Large intestine (tissue), 3 donors: ENCODE measurements at regions not wholly inside any gene's neighbourhood (a gene's known extent, or its start where the extent isn't known, plus 50 kb on each side); places are given as distances from the start of the nearest gene placed in this dataset.

Experiments used
- DNase-seq, 2 donors: peaks; one replicate each; pipeline versions ENCODE4 v3.0.0 to v3.0.0-alpha.2; 2013
- H3K27ac ChIP-seq: one replicate; pipeline ENCODE4 v1.5.1; 2013; ENCODE audit warnings: low read length
- H3K27me3 ChIP-seq: 2 replicates; pipeline ENCODE4 v1.6.1; 2013; ENCODE audit warnings: low read length; ENCODE audit not compliant: control insufficient read depth, insufficient read depth
- H3K36me3 ChIP-seq: 2 replicates; pipeline ENCODE4 v1.6.1; 2013; ENCODE audit warnings: low read length; ENCODE audit not compliant: control insufficient read depth, insufficient read depth
- H3K4me1 ChIP-seq: one replicate; pipeline ENCODE4 v1.6.1; 2013; ENCODE audit warnings: low read length; ENCODE audit not compliant: control insufficient read depth, insufficient read depth
- H3K4me3 ChIP-seq: one replicate; pipeline ENCODE4 v1.5.1; 2013; ENCODE audit warnings: low read length
- H3K9me3 ChIP-seq: one replicate; pipeline ENCODE4 v1.6.1; 2013; ENCODE audit warnings: mild to moderate bottlenecking, low read depth, low read length, moderate library complexity; ENCODE audit not compliant: control insufficient read depth
- WGBS: methylation state at CpG from one replicate; pipeline ENCODE4 v1.1.5; 2013; ENCODE audit warnings: low lambda C conversion rate; ENCODE audit not compliant: insufficient coverage; 5-methylcytosine and 5-hydroxymethylcytosine counted together

DNA sequence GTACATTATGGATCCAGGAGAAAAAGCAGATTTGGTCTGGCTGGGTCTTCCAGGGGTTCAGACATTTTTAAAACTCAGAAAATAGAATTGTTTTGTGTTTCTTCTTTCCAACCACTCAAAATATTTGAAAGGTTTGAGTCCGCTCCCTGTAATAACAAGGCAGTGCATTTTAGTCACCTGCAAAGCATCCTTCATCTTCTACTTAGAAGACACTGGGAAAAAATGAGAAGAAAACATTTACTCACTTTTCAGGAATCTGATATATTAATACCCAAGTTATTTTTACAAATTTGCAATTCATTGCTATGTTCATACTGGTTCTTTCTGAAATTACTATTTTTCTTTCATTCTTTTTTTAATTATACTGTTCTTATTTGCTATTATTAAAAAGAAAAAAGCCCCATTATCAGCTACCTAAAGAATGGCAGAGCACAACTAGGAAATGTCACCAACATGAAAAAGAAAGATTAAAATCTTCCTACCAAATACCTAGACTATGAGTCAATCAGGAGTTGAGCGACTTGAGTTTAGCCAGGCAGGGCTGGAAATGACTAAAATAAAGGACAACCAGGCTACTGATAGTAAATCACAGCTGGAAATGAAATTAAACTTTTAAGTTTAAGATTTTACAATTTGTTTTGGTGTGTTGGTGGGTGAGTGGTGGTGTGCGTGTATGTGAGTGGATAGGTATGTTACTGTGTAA, 280.3 kb upstream of the THBS1 start:
- H3K4me1 ChIP-seq, result no peaks in the 10 kb centered on the region
- H3K36me3 ChIP-seq, result no peaks in the 10 kb centered on the region
- no peaks in the 10 kb centered on the region for H3K9me3 ChIP-seq
- no peak for DNase-seq
- WGBS, result 81% methylated on average over 3 of the region's 3 CpGs
- no peak overlapping the region for H3K27ac ChIP-seq
- no peaks in the 10 kb centered on the region for H3K27me3 ChIP-seq
- H3K4me3 ChIP-seq, result no peak overlapping the region

DNA sequence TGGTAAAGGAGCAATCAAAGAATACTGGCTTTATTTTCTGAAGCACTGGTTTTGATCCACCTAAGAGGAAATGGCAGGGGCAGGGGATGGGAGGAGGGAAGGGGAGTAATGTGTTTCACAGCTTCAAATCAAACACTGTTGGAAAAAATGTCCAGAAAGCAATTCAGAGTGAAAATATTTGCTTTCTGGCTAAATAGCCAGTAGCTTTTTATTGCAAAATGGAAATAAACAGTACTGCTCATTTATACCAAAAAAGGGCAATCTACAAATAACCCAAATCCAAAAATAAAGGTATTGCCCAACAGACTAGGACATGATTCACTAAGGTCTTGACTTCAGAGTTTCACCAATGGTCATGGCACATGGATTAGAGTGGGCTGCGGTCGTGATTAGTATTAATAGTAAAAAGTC, 279.3 kb upstream of the THBS1 start:
- no peak overlapping the region for H3K27ac ChIP-seq
- no peaks in the 10 kb centered on the region for H3K27me3 ChIP-seq
- DNase-seq, result no peak
- H3K9me3 ChIP-seq, result no peaks in the 10 kb centered on the region
- WGBS, result no CpG with 5 or more reads among the region's 2 CpGs
- H3K4me1 ChIP-seq, result no peaks in the 10 kb centered on the region
- H3K36me3 ChIP-seq, result no peaks in the 10 kb centered on the region
- no peak overlapping the region for H3K4me3 ChIP-seq

DNA sequence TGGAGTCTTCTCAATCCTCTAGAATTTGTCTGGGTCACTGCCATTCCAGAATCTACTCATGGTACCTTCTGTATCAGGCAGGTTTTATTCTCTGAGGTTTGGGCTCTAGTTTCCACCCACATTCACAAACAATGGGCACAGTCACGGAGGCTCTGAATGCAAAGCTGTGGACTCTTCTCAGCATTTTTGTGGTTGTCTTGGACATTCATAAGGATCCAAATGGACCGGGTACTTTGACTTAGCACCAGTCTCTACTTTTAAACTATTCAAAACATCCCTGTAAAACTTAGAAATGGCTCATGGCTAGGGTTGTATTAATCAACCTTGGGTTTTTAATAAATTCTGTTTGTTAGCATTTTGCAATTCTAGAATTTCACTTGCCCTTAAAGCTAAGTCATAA, 277.9 kb upstream of the THBS1 start:
- no peak overlapping the region for H3K4me3 ChIP-seq
- no peaks in the 10 kb centered on the region for H3K9me3 ChIP-seq
- DNase-seq, result no peak
- H3K27ac ChIP-seq, result no peak overlapping the region
- H3K4me1 ChIP-seq, result no peaks in the 10 kb centered on the region
- H3K27me3 ChIP-seq, result no peaks in the 10 kb centered on the region
- no CpG with 5 or more reads among the region's 2 CpGs for WGBS
- H3K36me3 ChIP-seq, result no peaks in the 10 kb centered on the region

DNA sequence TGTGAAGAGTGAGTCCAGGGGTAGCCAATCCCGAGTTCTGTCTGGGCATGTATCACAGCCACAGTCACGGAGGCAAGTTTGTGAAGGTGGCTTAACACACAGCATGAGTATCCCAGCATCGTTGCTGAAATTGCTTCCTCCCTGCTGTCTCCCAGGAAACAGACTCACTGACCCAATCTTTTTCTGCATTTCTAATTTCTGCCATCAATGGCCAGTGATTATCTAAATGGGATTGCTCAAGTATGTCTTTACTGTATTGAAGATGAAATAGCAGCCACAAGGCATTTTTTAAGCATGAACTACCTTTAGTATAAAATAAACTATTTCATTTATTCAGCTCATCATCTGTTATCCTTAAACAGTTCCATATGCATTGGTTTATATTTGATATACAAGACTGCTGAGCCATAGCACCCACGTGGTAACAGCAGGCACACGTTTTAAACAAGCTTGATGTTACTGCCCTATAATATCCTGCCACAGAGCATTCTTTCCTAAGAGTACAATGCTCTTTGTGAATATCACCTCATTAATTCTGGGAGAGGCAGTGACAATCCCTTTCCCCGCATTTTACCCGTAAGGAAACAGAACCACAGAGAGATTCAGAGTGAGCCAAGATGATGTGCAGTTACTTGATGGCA, 276.6 kb upstream of the THBS1 start:
- H3K9me3 ChIP-seq, result no peaks in the 10 kb centered on the region

DNA sequence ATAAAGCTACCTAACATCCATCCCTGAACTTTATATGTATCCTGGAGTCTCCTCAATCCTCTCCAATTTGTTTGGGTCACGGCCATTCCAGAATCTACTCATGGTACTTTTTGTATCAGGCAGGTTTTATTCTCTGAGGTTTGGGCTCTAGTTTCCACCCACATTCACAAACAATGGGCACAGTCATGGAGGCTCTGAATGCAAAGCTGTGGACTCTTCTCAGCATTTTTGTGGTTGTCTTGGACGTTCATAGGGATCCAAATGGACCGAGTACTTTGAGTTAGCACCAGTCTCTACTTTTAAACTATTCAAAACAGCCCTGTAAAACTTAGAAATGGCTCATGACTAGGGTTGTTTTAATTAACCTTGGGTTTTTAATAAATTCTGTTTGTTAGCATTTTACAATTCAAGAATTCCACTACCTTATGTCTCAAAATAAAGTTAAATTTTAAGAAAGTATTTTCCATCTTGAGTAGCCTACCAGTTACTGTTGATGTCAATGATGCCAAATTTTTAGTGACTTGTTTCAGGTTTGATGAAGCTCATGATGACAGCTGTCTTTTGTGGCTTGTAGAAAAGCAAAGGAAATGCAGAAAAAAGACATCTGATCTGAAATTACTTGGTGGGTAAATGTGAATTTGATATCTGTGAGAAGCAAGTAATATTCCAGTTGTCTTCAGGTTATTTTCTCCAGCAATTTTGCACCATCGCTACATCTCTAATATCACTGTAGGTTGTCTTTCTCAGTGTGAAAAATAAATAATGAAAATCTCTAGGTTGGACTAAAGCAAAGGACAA, 275.7 kb upstream of the THBS1 start:
- DNase-seq, result no peak
- no peak overlapping the region for H3K4me3 ChIP-seq
- no peaks in the 10 kb centered on the region for H3K27me3 ChIP-seq
- no CpG with 5 or more reads among the region's 4 CpGs for WGBS
- no peaks in the 10 kb centered on the region for H3K4me1 ChIP-seq
- no peaks in the 10 kb centered on the region for H3K9me3 ChIP-seq
- no peaks in the 10 kb centered on the region for H3K36me3 ChIP-seq
- H3K27ac ChIP-seq, result no peak overlapping the region

More for the DNA sequence above, 276.6 kb upstream of the THBS1 start:
- H3K4me3 ChIP-seq, result no peak overlapping the region
- no peak overlapping the region for H3K27ac ChIP-seq
- H3K36me3 ChIP-seq, result no peaks in the 10 kb centered on the region
- 73% methylated on average over 4 of the region's 7 CpGs for WGBS
- no peaks in the 10 kb centered on the region for H3K27me3 ChIP-seq
- H3K4me1 ChIP-seq, result no peaks in the 10 kb centered on the region
- DNase-seq, result no peak

DNA sequence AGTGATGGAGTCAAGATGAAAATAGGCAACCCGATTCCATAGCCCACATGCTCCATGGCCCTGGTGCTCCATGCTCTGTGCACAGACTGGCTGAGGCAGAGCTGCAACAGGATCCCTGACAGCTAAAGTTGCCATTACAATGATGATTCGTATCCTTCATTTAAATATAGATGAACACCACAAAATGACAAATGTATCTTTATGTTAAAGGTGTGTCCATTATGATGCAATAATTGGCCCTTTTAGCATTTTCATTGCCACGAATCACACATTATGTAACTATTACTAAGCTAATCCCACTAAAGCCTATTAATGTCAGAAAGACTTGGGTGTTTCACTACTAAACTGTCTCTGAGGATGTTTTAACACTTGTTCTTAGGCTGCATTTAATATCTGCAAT, 270.2 kb upstream of the THBS1 start:
- Histone ChIP-seq H3K27me3 (no peaks in the 10 kb centered on the region), H3K9me3 (no peaks in the 10 kb centered on the region), H3K27ac (no peak overlapping the region), H3K4me1 (peaks cover 3% of the 10 kb centered on the region), H3K4me3 (no peak overlapping the region), H3K36me3 (no peaks in the 10 kb centered on the region)
- no peak for DNase-seq
- WGBS, result 100% methylated on average over 1 of the region's 3 CpGs

DNA sequence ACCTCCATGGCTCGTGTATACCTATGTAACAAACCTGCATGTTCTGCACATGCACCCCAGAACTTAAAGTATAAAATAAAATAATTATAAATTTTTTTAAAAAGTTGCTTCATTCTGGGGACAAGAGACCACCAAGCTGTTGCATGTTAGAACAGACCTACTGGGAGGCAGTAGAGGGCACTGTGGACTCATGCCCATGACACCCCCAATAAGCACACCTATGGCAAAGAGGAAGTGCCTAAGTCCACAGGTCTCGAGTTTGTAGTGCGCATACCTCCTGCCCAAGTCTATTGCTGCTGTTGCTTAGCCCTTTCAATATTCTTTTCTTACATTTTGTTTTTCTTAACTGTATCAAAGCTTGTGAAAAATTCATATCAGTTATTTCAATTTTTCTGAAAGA, 267.9 kb upstream of the THBS1 start:
- 20% methylated on average over 1 of the region's 3 CpGs for WGBS

DNA sequence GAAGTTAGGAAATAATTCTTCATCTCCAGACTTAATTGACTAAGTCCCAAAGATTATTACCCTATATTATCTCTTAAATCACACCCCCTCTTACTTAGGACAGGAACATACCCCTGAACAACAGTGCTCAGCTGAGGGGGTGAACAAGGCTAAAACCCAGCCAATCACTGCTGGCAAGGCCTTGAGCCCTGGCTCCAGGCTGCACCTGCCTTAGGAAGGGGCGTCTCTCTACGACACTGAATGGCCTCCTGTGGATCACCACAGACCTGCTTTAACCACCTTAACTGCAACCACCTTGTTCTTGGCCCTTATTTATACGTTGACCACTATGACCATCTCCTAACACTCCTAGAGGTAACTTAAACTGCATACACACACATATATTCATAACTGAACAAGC, 267.4 kb upstream of the THBS1 start:
- Histone ChIP-seq H3K4me3 (no peak overlapping the region), H3K27ac (peak overlapping the region; percentile 68), H3K9me3 (no peaks in the 10 kb centered on the region), H3K27me3 (no peaks in the 10 kb centered on the region), H3K4me1 (peaks cover 3% of the 10 kb centered on the region), H3K36me3 (no peaks in the 10 kb centered on the region)
- DNase-seq, result no peak
- 100% methylated on average over 1 of the region's 3 CpGs for WGBS

More for the DNA sequence above, 267.9 kb upstream of the THBS1 start:
- Histone ChIP-seq H3K4me3 (no peak overlapping the region), H3K4me1 (peaks cover 3% of the 10 kb centered on the region), H3K27ac (peak overlapping the region; percentile 68), H3K9me3 (no peaks in the 10 kb centered on the region), H3K27me3 (no peaks in the 10 kb centered on the region), H3K36me3 (no peaks in the 10 kb centered on the region)
- peak; percentile 80 to 86 for DNase-seq

DNA sequence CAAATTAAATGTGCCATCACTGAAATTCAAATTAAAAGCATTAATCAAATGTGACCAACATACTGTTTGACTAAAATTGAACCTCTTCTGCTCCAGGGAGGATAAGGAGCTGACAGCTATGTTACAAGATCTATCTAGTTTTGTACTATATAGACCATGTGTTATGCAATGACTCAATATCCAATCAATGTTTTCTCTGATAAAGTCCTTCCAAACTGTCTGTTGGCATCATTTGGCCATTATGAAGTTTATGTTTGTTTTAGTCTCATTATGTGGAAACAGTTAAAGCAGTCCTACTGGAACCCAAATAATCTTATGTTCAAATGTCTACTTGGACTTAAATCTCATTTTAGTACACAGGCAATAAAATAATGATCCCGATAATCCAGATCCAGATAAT, 267.0 kb upstream of the THBS1 start:
- no peaks in the 10 kb centered on the region for H3K36me3 ChIP-seq
- H3K4me1 ChIP-seq, result peaks cover 3% of the 10 kb centered on the region
- WGBS, result no CpG with 5 or more reads among the region's 1 CpG
- no peak overlapping the region for H3K4me3 ChIP-seq
- H3K9me3 ChIP-seq, result no peaks in the 10 kb centered on the region
- no peak overlapping the region for H3K27ac ChIP-seq
- no peak for DNase-seq
- no peaks in the 10 kb centered on the region for H3K27me3 ChIP-seq

DNA sequence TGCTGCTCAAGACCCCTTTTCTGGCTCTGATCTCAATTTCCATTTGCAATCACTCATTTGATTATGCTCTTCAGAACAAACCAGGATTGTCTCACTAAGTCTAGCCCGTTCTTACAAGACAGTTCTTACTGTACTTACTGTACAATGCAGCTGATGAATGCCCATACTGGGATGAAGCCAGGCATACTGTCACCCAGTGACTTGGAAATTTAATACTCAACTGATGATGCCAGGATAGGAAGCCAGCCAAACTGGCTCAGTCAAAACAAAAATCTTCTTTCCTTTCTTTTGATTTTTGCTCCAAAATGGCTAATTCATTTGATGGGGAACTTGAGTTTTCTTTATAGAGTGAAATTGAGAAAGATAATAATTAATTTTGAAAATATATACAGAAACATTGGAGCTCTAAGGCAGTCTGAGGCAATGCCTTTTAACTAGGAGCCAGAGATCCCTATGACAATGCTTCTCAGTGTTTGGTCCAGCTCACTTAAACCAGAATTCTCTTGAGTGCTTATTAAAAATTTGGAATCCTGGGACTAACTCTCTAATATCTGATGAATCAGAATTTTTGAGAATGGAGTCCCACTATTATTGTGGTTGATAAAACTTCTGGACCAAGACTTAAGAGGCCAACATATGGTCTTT, 265.6 kb upstream of the THBS1 start:
- DNase-seq, result no peak
- H3K27ac ChIP-seq, result no peak overlapping the region
- H3K4me1 ChIP-seq, result peaks cover 3% of the 10 kb centered on the region
- peaks cover 3% of the 10 kb centered on the region for H3K9me3 ChIP-seq
- no peaks in the 10 kb centered on the region for H3K27me3 ChIP-seq
- WGBS, result no CpG with 5 or more reads among the region's 1 CpG
- H3K4me3 ChIP-seq, result no peak overlapping the region
- H3K36me3 ChIP-seq, result no peaks in the 10 kb centered on the region
